HG02763 (cell line): ENCODE measurements at regions not wholly inside any gene's neighbourhood (a gene's known extent, or its start where the extent isn't known, plus 50 kb on each side); places are given as distances from the start of the nearest gene placed in this dataset.

Source experiments
- ATAC-seq: cut with Tn5 transposase; IDR thresholded peaks from one replicate; pipeline ENCODE4 v1.9.1; 2021; ENCODE audit warnings: mild to moderate bottlenecking, moderate library complexity; ENCODE audit not compliant: unreplicated experiment

DNA sequence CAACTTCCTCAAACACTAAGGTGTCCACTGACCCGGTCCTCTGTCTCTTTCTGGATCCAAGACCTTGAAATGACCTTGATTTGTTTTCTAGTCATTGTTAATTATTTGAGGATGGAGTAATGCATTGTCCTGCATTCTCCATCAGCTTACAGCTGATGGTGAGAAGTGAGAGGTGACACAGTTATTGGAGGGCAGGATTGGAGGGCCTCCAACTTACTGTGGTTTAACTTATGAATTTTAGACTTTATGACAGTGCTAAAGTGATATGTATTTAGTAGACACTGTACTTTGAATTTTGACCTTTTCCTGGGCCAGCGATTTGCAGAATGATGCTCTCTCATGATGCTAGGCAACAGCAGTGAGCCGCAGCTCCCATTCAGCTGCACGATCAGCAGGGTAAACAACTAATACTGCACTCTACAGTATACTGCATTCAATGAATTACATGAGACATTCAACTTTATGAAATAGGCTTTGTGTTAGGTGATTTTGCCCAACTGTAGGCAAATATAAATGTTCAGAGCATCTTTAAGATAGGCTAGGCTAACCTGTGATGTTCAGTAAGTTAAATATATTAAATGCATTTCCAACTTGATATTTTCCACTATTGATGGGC lies 200.0 kb upstream of the MEX3C start:
- no peak for ATAC-seq

DNA sequence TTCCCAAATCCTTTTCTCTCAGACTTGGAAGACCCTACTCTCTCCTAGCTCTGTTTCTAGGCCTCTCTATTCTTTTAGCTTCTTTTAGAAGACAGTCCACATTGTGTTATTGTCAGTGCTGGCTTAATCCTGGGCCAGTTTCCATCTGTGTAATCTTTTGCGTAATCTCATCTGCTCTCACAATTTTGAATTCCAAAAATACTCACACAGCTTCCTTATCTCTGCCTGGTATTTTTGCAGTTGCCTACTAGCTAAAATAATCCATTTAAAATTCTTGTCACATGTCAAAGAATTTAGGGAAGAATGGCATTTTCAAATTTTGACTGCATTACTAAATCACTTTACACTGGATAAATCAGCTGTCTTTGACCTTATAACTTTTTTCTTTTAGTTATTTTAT lies 200.6 kb upstream of the MEX3C start:
- ATAC-seq: no peak

DNA sequence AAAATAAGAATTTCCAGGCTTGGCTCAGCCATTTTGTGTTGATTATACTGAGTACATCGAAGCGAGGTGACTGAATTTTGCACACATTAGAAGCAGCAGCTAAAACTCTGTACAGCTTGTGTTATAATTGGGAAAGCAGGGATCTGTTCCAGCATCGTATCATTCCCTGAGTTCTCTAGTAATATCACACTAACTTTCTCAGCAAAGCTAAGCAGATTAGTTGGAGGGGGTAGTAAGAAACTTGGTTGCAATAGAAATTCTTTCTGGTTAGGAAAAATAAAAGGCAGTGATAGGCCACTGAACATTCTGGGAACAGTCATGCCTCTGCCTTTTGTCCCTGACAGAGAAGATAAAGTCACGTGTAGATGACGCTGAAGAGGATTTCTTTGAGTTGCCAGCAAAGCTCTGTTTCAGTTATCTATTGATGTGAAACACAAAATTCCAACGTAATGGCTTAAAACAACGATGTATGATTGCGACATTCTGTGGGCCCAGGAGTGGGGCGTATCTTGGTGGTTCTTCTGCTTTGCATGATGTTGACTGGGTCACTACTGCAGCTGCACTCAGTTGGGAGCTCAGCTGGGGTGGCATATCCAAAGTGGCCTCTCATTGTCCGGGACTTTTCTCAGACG lies 202.1 kb upstream of the MEX3C start:
- ATAC-seq: no peak

DNA sequence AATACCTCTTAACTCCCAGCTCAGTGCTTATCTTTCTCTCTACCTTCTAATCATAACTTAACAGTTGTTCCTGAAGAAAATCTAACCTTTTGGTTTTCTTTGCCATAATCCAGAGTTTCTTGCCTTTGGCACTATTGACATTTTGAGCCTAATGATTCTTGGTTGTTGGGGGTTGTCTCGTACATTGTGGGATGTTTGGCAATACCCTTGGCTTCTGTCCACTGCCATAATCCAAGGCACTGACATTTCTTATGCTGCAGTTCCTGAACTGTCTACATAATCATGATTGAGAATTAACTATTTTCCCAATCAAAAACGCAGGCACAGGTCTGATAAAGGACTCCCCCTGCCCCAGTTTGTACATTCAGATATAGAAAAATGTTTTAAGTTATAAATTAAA lies 203.2 kb upstream of the MEX3C start:
- no peak for ATAC-seq

DNA sequence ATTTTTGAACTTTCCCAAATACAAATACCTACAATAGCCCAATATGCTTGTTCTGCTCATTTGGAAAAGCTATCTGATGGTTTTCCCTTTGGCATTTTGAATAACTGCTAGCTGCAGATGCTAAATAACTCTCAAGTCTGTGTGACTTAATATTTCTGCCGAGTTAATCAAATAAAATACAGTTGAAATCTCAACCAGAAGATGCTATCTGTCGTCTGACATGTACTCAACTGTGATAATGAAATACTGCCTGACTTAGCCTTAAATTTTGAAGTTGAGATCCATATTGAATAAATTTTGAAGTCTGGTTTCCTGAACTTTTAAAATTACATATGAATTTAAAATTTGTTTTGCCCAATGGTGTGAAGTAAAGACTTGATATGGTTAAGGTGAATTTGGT lies 204.4 kb upstream of the MEX3C start:
- no peak for ATAC-seq

DNA sequence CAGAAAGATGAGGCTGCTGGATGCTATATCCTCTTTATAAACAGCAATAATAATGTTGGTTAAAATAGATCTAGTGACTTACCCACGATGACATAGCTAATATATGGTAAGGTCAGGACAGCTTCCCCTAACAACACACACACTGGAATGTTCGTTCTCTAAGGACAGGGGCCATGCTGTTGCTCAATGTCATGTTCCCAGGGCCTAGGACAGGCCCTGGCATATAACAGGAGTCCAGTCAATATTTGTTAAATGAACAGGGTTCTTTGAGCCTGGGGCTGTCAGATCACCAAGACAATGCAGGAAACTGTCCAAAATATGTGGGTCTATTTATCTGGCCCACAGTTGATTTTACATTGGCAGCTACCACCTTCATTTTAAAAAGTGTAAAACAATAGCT lies 207.1 kb upstream of the MEX3C start:
- ATAC-seq: no peak

DNA sequence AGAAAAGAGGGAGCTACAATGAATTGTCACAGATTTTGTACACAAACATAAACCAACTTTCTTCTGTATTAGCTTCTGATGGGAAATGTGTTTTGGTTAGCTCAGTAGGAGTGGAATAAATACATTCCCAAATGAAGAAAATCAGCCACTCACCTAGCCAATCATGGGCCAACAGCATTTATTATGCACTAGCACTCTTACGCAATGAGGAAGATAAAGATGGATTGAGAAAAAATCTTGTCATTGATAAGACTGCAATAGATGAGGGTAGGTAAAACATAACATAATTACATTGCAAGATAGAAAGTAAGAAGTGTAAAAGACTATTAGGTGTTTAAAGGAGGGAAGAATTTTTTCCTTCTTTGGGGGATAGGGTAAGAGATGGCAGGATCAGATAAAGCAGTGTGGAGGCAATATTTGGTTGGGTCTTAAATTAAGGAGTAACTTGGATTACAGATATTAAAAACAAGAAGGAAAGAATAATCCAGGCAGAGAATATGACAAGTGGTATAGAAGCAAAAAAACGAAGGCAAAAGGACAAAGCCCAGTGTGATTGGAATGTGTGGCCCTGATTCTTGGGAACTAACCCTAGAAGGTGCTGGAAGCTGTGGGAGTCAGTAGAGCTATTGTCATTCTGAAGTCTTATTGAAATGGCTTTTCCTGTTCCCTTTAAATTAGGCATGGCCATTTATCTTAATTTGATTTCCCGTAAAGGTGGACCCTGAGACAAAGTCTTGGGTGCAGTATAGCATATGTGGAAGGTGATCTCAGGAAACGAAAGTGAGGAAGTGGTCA lies 208.4 kb upstream of the MEX3C start:
- ATAC-seq: no peak

DNA sequence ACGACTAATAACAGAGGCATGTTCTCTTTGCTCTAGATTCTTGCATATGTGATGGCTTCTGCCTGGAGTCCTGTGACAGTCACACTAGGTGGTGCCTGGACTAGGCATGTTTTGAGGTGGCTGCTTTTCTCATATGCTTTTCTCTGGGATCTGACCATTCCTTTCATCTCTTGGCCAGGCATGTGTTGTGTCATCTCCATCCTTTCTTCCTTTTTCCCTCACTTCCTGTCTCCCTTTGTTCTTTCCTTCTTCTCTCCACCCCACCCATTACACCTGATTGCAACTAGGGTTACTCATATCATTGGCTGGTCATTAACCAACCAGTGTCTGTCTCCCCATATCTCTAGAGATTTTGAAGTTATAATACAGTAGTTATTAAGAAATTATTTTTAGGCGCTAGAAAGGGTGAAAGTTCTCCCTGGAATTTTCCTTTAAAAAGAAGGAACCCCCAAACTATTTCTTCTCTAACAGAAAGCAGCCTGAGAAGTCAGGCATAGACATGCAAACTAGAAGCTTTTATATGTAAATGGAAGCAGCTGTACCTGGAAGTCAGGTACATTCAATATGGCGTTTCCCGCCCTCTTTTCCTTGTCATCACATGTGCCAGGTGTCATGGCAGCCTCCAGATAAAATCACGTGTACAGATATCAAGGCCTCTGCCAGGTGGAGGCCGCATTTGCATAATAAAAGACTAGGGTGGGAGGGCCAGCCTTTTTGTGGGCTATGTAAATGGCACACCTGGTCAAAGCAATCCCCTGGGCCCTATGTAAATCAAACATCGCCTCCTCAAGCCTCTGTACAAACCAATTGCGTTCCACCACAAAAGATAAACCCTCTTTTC lies 220.4 kb upstream of the MEX3C start:
- ATAC-seq: no peak

DNA sequence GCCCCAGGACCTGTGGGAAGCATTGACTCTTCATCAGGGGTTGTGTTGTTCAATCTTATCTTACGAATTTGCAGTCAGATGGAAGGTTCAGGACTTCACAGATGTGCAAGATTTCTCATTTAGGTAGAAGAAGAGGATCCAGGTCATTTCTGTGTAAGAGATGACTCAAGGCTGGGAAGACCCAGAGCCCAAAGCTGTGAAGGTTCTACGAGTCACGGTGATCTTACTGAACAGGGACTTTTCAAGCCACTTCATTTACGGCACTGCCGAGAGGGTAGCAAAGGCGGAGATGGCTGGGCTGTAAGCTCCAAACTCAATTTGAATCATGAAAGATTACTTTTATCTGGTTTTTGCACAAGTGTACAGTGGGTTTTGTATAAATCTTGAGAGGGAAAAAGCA lies 228.0 kb upstream of the MEX3C start:
- ATAC-seq: peak; percentile 60

DNA sequence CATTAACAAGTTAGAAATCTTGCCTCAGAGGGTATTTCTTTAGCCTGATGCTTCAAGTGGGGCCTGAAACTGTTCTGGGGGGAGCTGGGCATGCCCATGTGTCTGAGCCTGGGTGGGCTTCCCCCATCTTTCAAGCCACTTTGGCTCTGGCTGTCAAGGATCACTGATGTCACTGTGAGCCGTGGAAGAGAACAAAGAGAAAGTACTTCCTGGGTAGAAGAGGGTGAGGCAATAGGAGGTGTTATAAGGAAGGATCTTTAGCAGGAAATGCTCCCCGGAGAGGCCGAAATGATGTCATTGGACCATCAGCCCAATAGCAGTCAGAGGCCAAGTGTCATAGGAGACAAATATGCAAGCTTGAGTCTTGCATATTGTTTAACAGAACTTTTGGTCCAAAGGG lies 228.4 kb upstream of the MEX3C start:
- ATAC-seq: peak; percentile 32

DNA sequence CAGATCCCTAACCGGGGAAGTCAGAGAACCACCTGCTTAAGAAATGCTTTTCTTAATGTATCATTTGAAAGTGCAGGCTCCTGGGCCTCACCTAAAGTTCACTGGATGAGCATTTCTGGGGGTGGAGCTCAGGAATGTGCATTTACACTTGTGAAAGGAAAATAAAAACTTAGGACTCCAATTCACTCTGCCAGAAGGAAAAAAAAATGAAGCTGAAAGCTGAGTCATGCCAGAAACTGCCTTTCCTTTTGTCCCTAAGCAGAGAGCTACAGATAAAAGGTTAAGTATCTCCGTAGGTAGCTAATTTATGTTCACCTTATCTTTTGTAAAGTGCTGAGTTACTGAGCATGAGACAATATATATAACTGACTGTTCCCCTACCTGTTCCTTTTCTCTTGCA lies 229.5 kb upstream of the MEX3C start:
- ATAC-seq: no peak

DNA sequence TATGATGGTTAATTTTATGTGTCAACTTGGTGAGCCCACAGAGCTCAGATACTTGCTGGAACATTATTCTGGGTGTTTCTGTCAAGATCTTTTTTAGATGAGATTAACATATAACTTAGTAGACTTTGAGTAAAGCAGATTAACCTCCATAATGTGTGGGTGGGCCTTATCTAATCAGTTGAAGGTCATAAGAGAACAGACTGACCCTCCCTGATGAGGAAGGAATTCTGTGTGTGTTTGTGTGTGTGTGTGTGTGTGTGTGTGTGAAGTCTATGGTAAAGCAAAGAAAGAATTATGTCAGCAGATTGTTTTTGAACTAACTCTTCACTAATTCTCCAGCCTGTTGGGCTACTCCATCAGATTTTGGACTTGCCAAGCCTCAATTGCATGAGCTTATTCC lies 232.2 kb upstream of the MEX3C start:
- no peak for ATAC-seq

DNA sequence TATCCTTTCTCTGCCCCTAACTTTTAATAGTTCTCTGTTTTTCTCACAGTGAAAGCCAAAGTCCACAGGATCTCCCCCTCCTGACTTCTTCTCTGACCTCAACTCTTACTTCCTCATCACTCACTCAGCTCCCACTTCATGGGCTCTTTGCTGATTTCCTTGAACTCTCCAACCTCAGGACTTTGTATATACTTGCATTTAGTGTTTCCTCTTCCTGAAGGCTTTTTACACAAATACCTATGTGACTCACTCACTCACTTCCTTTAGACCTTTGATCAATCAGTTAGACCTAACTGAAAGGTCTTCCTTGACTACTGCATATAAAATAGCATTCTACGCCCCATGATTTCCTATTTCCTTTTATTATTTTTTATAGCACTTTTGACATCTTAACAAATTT lies 233.1 kb upstream of the MEX3C start:
- no peak for ATAC-seq

DNA sequence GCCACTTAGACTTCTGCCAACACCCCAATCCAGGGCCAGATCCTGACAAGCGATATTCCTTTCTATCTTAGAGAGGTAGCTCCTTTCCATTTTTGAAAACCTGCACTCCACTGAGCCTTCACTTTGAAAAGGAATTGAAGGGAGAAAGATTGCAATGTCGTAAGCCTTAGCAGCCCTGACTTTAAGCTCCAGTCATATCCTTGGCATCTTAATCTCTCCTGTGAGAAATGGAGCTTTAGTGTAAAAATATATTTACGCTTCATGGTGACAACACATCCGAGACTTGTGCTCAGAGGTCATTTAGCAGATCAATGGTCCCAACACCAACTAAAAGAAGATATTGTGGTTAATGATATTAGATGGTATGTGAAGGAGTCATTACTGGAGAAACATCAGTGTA lies 235.8 kb upstream of the MEX3C start:
- no peak for ATAC-seq

DNA sequence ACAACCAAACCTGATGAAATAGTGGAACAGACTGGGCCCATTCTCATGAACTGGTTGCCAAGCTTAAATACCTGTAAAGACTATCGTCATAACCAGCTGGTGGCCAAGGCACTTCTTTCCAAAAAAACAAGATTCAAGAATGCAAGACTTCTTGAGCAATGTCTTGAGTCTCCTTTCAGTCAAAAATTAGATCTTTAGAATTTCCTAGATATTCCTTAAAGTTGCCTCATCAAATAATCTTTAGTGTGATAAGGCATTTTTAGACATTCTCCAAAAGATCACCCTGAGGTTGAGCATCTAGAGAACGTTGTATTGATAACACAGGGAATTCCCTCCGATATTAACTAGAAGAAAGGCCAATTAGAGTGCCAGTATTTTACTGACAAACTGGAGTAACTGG lies 236.4 kb upstream of the MEX3C start:
- ATAC-seq: no peak

DNA sequence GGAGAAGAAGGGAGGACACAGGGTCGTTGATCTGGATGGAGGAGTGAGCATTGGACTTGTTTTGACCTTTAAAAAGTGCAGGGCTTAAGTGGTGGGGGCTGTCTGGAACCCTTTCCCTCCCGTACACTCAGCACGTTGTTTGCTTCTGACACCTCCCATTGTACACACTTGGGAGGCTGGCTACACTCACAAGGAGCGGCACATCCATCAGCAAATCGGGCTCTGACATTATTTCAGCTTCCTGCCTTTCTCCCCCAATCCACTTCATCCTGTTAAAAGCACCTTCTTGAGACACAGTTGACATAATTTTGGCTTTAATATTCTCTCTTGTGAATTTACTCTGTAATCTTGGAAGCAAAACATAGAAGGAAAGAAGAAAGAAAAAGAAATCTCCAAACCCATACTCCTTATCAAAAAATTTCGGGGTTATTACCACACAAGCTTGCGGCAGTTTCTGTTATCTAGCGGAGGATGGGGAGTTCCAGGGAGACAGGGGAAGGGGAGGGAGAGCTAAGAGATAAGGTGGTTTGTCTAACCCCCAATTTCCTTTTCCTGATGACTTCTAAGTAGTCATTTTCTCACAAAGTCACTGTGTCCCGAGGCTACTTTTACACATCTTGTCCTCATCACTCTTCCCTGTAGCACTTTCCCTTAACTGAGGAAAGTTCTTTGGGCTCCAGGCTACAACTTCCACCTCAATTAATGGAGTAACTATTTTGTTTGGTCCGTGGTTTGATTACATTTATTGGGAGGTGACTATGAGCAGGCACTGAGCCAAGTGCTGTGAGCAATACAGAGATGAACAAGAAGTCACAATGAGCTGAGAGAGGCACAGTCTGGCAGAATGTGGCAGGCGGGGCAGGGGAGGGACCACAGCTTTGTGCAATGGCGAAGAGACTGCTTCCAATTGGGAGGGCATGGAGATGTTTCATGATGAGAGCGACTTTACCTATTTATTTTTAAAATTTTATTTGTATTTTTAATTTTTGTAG lies 240.1 kb upstream of the MEX3C start:
- no peak for ATAC-seq

DNA sequence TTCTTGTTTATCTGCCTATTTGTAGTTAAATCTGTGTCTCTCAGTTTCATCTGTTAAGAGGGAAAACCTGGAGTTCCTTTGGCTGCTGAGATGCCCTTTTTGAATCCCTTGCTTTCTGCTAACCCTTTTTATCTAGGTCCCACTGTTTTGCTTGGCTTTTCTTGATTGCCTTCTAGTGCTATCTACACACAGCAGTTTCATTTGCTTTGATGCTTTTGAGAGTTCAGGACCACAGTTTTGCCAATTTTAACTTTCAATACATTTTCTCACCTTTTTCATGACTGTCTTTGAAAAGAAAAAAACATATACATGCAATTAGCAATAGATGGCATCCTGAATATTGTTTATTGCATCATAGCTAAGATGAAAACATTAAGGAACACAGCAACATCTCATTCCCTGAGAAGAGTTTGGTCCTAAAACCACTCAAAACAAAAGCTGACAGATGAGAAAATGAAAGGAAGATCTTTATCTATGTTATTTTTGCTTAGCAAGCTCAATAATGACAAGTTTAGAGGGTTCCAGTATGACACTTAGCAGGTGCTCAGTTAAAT lies 241.4 kb upstream of the MEX3C start:
- ATAC-seq: no peak

DNA sequence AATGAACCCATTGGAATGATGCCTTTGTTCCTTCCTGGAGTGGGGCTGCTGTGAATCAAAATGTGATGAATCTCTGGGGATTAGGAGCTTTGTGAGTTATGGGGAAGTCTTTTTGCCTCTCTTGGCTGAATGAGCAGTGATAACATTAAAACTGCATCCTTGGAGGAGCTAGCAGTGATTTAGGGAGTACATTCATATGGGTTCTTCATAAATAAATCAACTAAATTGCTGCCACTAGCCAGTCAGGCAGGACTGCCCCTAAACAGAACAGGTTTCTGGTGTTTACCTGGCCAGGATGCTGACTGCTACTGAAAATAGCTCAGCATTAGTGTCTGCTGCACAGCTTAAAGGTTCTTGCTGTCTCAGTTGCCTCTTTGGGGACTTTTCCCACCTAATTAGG lies 244.5 kb upstream of the MEX3C start:
- ATAC-seq: no peak

DNA sequence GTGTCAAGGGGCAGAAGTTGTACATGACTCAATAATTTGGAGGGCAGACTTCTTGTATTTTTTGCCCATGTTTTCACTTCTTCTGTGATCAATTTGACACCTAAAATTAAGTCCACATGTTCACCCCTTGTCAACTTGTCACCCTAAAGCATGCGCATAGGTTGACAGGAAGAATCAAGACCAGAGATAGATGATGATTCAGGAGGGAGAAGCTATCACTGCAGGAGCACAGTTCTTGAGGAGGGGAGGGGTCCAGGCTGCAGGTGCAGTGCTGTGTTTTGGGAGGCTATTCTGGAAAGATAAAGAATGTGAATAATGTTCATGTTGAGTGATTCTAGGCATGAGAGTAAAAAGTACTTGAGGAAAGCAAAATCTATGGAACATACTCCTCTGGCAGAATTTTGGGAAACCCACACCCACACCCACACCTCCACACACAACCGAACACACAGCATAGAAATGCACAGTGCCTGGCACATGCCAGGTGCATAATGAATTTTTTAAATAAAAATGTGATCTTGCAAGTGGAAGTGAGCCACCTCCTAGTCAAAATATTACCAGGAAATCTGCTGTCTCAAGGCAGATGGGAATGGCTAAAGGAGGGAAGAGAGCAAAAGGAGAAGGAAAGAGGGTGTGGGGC lies 249.2 kb upstream of the MEX3C start:
- no peak for ATAC-seq
